Activated T-helper 1 cell treated with anti-CD3 and anti-CD28 coated beads, Interleukin-12 subunit alpha, Interleukin-12 subunit beta, Interleukin-2, Interleukin-4 antibody, amounts not matched to agents 30 ng/mL and 10 ng/mL and 1 ng/mL, durations not matched to agents 14 hours and 24 hours and 36 hours (primary cell): ENCODE measurements at regions not wholly inside any gene's neighbourhood (a gene's known extent, or its start where the extent isn't known, plus 50 kb on each side); places are given as distances from the start of the nearest gene placed in this dataset.
"Not testable (repeated sequence)": the region's sequence is repeated elsewhere in the genome, so short reads cannot be mapped to it uniquely, and the experiment has no call there.

Experiments
- DNase-seq: peaks from one replicate; pipeline ENCODE4 v3.0.0; 2021; ENCODE audit warnings: low spot score
- H3K27ac Mint-ChIP-seq: one replicate; pipeline ENCODE4 v1.8.0; 2021; ENCODE audit warnings: mild to moderate bottlenecking, mixed read lengths
- H3K27me3 Mint-ChIP-seq: one replicate; pipeline ENCODE4 v1.8.0; 2022; ENCODE audit warnings: mild to moderate bottlenecking, moderate library complexity, mixed read lengths; ENCODE audit not compliant: insufficient read depth
- H3K36me3 Mint-ChIP-seq: one replicate; pipeline ENCODE4 v1.8.0; 2021; ENCODE audit warnings: low read depth, mixed read lengths
- H3K4me1 Mint-ChIP-seq: one replicate; pipeline ENCODE4 v1.8.0; 2021; ENCODE audit warnings: low read depth, mixed read lengths
- H3K4me3 Mint-ChIP-seq: one replicate; pipeline ENCODE4 v1.8.0; 2021; ENCODE audit warnings: mild to moderate bottlenecking, moderate library complexity, mixed read lengths
- H3K9me3 Mint-ChIP-seq: one replicate; pipeline ENCODE4 v1.8.0; 2021; ENCODE audit warnings: mixed read lengths
- intact Hi-C: fragments of 100-400 bp; cut with micrococcal nuclease; formaldehyde crosslinking; loops from one replicate; pipeline ENCODE4 v1.15.1; 2024

DNA sequence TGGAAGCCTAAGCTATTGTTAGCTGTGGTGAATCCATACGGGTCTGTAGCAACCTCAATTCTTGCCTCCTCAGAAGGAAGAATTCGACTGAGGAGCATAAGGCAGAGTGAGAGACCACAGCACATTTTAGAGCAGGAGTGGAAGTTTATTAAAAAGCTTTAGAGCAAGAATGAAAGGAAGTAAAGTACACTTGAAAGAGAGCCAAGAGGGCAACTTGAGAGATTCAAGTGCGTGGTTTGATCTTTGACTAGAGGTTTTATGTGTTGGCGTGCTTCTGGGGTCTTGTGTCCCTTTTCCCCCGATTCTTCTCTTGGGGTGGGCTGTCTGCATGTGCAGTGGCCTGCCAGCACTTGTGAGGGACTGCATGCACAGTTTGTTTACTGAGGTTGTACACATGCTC, 880.6 kb upstream of the INTU start:
- no peak overlapping the region for H3K4me3 Mint-ChIP-seq
- intact Hi-C loops, result no loop called here
- DNase-seq, result no peak
- H3K4me1 Mint-ChIP-seq, result no peaks in the 10 kb centered on the region
- H3K9me3 Mint-ChIP-seq, result peaks cover 5% of the 10 kb centered on the region
- no peaks in the 10 kb centered on the region for H3K27me3 Mint-ChIP-seq
- no peaks in the 10 kb centered on the region for H3K36me3 Mint-ChIP-seq
- no peak overlapping the region for H3K27ac Mint-ChIP-seq

DNA sequence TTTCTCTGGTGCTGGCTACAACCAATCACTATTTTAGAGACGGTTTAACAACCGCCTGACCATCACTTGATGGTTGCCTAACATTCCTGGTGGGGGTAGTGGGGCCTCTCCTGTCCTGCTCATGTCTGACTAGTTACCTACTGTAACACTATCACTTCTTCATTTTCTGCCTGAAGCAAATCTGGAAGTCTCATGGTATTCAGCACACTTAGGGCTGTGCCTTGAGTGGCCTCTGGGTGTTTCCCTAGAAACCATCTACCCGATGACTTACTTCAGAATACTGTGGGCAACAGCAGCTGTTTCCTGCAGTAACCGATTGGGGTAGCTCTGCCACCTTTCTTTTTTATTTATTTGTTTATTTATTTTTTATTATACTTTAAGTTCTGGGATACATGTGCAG, 880.1 kb upstream of the INTU start:
- H3K9me3 Mint-ChIP-seq, result peaks cover 5% of the 10 kb centered on the region
- H3K36me3 Mint-ChIP-seq, result no peaks in the 10 kb centered on the region
- intact Hi-C loops, result no loop called here
- no peaks in the 10 kb centered on the region for H3K4me1 Mint-ChIP-seq
- no peak overlapping the region for H3K4me3 Mint-ChIP-seq
- no peak overlapping the region for H3K27ac Mint-ChIP-seq
- DNase-seq, result no peak
- H3K27me3 Mint-ChIP-seq, result no peaks in the 10 kb centered on the region

DNA sequence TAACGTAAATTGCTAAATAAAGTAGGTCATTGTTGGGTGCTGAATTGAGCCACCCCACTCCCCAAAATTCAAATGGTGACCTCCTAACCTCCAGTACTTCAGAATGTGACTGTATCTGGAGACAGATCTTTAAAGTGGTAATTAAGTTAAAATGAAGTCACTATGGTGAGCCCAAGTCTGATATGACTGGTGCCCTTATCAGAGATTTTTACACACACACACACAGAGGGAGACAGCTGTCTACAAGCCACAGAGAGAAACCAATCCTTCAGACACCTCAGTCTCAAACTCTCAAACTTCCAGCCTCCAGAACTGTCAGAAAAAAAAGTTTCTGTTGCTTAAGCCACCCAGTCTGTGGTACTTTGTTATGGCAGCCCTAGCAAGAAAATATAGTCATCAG, 879.2 kb upstream of the INTU start:
- no peaks in the 10 kb centered on the region for H3K36me3 Mint-ChIP-seq
- DNase-seq, result no peak
- H3K9me3 Mint-ChIP-seq, result peaks cover 5% of the 10 kb centered on the region

DNA sequence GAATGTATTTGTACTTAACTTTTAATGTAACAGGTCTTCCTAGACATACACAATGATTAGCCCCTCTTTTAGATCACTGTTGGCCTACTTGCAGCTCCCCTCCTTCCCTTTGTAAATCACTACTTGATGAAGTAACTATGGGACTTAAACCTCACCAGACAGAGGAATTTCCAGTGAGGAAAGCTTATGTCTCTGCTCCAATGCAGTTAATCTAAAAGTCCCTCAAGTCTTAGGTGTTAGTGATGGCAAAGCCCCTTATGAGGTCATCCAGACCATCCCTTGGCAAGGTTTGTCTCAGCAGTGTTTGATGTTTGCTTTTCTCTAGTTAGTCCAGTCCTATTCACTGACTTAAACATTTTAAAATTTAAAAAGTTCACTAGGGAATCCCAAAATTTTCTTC, 877.3 kb upstream of the INTU start:
- peaks cover 5% of the 10 kb centered on the region for H3K9me3 Mint-ChIP-seq
- H3K4me3 Mint-ChIP-seq, result no peak overlapping the region
- H3K27ac Mint-ChIP-seq, result no peak overlapping the region
- H3K36me3 Mint-ChIP-seq, result no peaks in the 10 kb centered on the region
- H3K27me3 Mint-ChIP-seq, result no peaks in the 10 kb centered on the region
- intact Hi-C loops, result no loop called here
- no peak for DNase-seq
- H3K4me1 Mint-ChIP-seq, result no peaks in the 10 kb centered on the region

More for the DNA sequence above, 879.2 kb upstream of the INTU start:
- Mint-ChIP-seq H3K27ac (no peak overlapping the region), H3K4me3 (no peak overlapping the region), H3K4me1 (no peaks in the 10 kb centered on the region), H3K27me3 (no peaks in the 10 kb centered on the region)
- intact Hi-C loops, result no loop called here

DNA sequence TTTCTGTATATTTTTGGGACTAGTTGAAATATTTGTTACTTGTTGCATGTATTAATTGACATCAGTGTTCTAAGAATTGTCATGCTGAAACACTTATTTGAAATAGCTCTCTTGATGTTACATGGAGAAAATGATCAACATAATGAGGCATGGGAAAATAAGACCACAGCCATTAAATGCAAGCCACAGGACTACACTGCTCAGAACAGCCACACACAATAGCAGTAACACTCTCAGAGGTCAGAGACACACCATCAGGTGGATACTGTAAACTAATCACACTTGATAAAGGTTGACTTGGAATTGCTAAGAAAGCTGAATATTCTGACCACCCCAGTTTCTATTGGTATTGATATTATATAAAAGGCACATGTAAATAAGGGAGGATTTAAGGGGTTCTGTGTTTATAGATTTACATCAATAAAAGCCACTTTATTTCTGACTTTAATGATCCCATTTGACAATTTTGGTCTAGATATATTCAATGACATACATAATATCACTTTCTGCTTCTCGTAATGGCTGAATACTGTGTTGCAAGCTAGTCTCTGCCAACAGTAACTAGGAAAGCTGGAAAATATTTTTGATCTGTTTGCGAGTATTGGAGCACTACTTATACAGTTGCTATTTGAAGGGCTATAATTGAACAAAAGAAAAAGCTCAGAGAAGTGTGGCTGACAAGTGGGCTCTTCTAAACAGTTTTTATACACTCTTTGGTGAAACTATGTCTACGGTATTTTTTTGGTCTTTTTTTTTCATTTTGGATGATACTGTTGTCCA, 876.5 kb upstream of the INTU start:
- Mint-ChIP-seq H3K36me3 (no peaks in the 10 kb centered on the region), H3K4me1 (no peaks in the 10 kb centered on the region), H3K27me3 (no peaks in the 10 kb centered on the region)

DNA sequence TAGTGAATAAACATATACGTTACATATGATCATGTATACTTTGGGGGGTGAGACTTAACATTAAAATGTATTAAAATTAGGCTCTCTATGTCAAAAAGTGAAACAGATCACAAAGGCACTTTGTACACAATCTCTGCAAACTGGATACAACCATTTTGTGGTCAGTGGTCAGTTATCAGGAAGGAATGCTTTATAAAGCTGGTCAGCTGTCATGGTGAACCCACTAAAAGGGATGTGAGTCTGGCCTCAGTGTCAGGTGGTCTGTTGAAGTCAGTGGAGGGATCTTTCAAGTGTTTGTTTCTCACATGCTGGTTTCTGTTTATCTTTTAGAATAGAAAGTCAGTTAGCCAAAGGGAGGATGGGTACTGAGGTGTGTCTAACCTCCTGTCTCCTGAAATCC, 875.5 kb upstream of the INTU start:
- H3K4me1 Mint-ChIP-seq, result no peaks in the 10 kb centered on the region
- H3K9me3 Mint-ChIP-seq, result no peaks in the 10 kb centered on the region
- H3K27ac Mint-ChIP-seq, result no peak overlapping the region
- H3K27me3 Mint-ChIP-seq, result no peaks in the 10 kb centered on the region
- no peak for DNase-seq
- intact Hi-C loops, result no loop called here
- no peaks in the 10 kb centered on the region for H3K36me3 Mint-ChIP-seq
- no peak overlapping the region for H3K4me3 Mint-ChIP-seq

More for the DNA sequence above, 876.5 kb upstream of the INTU start:
- peaks cover 5% of the 10 kb centered on the region for H3K9me3 Mint-ChIP-seq
- H3K27ac Mint-ChIP-seq, result no peak overlapping the region
- DNase-seq, result no peak
- intact Hi-C loops, result no loop called here
- no peak overlapping the region for H3K4me3 Mint-ChIP-seq

DNA sequence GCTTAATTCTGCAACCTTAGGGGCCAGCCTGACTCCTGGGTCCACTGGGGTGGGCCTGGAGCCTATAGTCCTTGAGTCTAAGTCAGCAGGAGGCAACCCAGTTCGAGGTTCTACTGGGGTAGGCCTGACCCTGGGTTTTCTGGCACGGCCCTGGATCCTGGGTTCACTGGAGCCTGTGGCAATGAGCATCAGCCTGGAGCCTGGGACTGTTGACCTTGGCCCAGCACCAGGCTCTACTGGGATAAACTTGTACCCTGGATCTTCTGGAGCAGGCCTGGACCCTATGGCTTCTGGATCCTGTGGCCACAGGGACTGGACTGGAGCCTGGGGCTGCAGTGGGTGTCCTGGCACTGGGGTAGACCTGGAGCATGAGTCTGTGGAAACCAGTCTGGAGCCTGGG, 874.3 kb upstream of the INTU start:
- H3K4me1 Mint-ChIP-seq, result no peaks in the 10 kb centered on the region
- H3K27me3 Mint-ChIP-seq, result no peaks in the 10 kb centered on the region

DNA sequence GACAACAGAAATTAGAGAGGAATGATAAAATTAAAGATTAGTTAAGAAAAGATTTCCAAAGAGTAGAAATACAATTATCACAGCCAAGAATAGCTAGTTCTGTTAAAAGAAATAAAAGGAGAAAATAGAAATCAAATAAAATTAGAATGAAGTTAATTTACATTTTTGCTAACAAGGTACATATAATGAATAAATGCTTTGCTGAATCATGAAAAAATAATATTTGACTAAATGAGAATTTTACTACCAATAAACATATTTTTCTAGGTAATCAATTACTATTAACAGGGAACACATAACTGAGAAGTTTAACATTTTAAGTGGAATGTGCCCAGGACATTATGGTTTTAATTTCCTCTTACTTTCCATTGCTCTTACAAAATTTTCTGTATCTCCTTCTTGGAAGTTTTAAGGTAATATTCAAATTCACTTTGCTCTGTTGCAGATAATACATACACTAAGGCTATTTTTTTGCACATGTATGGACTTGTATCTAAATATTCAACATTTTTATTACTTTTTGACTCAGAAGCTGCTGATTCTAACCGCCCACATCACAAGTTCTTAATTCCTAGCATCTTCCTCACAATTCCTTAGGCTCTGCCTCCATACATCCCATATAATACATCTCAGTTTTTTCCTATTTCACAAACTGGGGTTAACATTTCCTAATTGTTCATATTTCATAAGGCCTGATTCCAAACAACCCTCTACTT, 870.7 kb upstream of the INTU start:
- H3K27me3 Mint-ChIP-seq, result no peaks in the 10 kb centered on the region
- H3K4me1 Mint-ChIP-seq, result no peaks in the 10 kb centered on the region
- peaks cover 5% of the 10 kb centered on the region for H3K9me3 Mint-ChIP-seq

More for the DNA sequence above, 874.3 kb upstream of the INTU start:
- Mint-ChIP-seq H3K9me3 (no peaks in the 10 kb centered on the region), H3K36me3 (no peaks in the 10 kb centered on the region), H3K27ac (no peak overlapping the region), H3K4me3 (no peak overlapping the region)
- intact Hi-C loops, result no loop called here
- DNase-seq, result no peak

DNA sequence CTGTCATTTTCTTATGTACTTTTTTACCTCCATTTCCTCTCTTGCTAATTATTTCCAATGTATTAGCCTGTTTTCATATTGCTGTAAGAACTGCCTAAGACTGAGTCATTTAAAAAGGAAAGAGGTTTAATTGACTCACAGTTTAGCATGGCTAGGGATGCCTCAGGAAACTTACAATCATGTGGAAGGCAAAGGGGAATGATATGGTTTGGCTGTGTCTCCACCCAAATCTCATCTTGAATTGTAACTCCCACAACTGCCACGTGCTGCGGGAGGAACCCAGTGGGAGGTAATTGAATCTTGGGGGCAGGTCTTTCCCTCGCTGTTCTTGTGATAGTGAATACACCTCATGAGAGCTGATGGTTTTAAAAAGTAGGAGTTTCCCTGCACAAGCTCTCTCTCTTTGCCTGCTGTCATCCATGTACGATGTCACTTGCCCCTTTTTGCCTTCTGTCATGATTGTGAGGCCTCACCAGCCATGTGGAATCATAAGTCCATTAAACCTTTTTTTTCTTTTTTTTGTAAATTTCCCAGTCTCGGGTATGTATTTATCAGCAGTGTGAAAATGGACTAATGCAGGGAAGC, 870.0 kb upstream of the INTU start:
- intact Hi-C loops, result no loop called here
- H3K4me1 Mint-ChIP-seq, result no peaks in the 10 kb centered on the region
- no peaks in the 10 kb centered on the region for H3K27me3 Mint-ChIP-seq
- DNase-seq, result no peak
- H3K36me3 Mint-ChIP-seq, result no peaks in the 10 kb centered on the region
- H3K27ac Mint-ChIP-seq, result no peak overlapping the region
- peaks cover 5% of the 10 kb centered on the region for H3K9me3 Mint-ChIP-seq
- no peak overlapping the region for H3K4me3 Mint-ChIP-seq

More for the DNA sequence above, 870.7 kb upstream of the INTU start:
- no peak overlapping the region for H3K27ac Mint-ChIP-seq
- H3K36me3 Mint-ChIP-seq, result no peaks in the 10 kb centered on the region
- intact Hi-C loops, result no loop called here
- no peak overlapping the region for H3K4me3 Mint-ChIP-seq
- DNase-seq, result no peak

DNA sequence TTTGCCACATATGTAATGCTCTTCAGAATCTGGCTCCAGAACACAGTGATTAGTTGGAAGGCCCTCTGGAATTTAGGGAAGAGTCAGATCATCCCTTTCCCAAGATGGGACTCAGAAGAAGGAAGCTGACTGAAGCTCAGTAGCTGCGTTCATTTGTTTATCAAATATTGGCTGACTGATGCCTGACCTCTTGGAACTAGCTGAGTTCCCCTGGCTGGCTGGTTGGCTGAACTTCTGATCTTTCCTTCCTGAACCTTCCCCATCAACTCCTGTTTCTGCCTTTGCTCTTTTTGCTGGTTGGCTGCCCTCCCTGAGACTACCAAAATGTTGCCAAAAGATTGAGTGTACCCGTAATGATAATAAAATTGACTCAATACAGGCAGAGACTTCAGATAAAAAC, 866.5 kb upstream of the INTU start:
- H3K4me3 Mint-ChIP-seq, result no peak overlapping the region
- DNase-seq, result no peak
- intact Hi-C loops, result no loop called here
- H3K4me1 Mint-ChIP-seq, result no peaks in the 10 kb centered on the region
- H3K36me3 Mint-ChIP-seq, result no peaks in the 10 kb centered on the region
- H3K9me3 Mint-ChIP-seq, result peaks cover 9% of the 10 kb centered on the region
- no peak overlapping the region for H3K27ac Mint-ChIP-seq
- no peaks in the 10 kb centered on the region for H3K27me3 Mint-ChIP-seq

DNA sequence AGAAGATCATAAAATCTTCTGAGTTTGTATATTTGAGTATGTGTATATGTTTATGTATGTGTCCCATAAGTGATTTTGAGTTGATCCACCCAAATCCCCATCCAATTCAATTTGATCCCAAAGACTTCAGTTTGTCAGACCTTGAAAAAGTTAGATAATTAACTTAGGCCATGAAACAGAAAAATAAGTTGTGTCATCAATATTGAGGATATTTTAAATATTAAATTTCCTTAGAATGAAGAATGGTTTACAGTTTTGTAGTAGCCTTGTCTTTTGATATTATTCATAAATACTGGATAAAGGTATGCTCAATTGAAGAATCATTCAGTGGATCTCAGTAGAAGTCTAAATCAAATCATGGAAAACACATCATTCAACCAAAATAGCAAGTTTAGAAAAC, 864.4 kb upstream of the INTU start:
- no peak for DNase-seq
- intact Hi-C loops, result no loop called here
- Mint-ChIP-seq H3K4me3 (no peak overlapping the region), H3K27ac (no peak overlapping the region), H3K9me3 (peaks cover 9% of the 10 kb centered on the region), H3K4me1 (no peaks in the 10 kb centered on the region), H3K27me3 (no peaks in the 10 kb centered on the region), H3K36me3 (no peaks in the 10 kb centered on the region)

DNA sequence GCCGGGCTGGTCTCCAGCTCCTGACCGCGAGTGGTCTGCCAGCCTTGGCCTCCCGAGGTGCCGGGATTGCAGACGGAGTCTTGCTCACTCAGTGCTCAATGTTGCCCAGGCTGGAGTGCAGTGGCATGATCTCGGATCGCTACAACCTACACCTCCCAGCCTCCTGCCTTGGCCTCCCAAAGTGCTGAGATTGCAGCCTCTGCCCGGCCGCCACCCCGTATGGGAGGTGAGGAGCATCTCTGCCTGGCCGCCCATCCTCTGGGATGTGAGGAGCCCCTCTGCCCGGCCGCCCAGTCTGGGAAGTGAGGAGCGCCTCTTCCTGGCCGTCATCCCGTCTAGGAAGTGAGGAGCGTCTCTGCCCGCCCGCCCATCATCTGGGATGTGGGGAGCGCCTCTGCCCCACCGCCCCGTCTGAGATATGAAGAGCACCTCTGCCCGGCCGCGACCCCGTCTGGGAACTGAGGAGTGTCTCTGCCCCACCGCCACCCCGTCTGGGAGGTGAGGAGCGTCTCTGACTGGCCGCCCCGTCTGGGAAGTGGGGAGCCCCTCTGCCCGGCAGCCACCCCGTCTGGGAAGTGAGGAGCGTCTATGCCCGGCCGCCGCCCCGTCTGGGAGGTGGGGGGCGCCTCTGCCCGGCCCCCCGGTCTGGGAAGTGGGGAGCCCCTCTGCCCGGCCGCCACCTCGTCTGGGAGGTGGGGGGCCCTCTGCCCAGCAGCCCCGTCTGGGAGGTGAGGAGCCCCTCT, 861.8 kb upstream of the INTU start:
- DNase-seq, H3K9me3 Mint-ChIP-seq, H3K4me3 Mint-ChIP-seq, H3K27me3 Mint-ChIP-seq, H3K36me3 Mint-ChIP-seq, intact Hi-C loops, H3K4me1 Mint-ChIP-seq, H3K27ac Mint-ChIP-seq: not testable (repeated sequence)

DNA sequence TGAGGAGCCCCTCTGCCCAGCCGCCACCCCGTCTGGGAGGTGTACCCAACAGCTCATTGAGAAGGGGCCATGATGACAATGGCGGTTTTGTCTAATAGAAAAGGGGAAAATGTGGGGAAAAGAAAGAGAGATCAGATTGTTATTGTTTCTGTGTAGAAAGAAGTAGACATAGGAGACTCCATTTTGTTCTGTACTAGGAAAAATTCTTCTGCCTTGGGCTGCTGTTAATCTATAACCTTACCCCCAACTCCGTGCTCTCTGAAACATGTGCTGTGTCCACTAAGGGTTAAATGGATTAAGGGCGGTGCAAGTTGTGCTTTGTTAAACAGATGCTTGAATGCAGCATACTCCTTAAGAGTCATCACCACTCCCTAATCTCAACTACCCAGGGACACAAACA, 861.1 kb upstream of the INTU start:
- H3K27ac Mint-ChIP-seq, DNase-seq, H3K4me1 Mint-ChIP-seq, H3K4me3 Mint-ChIP-seq, H3K36me3 Mint-ChIP-seq, H3K9me3 Mint-ChIP-seq, intact Hi-C loops, H3K27me3 Mint-ChIP-seq: not testable (repeated sequence)
